ENCODE measurements at regions not wholly inside any gene's neighbourhood (a gene's known extent, or its start where the extent isn't known, plus 50 kb on each side); places are given as distances from the start of the nearest gene placed in this dataset.

- no peaks in the 10 kb centered on the region for H3K9me3 Mint-ChIP-seq
- H3K36me3 Mint-ChIP-seq, result no peaks in the 10 kb centered on the region
- no peaks in the 10 kb centered on the region for H3K27me3 Mint-ChIP-seq (ENCODE audit: low read depth)
- no peak for TF ChIP-seq CTCF (IDR thresholded peaks at IDR 0.05; ENCODE audit: unreplicated experiment)
- peaks cover 2% of the 10 kb centered on the region for H3K4me1 Mint-ChIP-seq
- no peak for DNase-seq (ENCODE audit: low spot score in 2 of 2, unreplicated experiment in 2 of 2)
- no peak overlapping the region for H3K4me3 Mint-ChIP-seq
- no peak overlapping the region for H3K27ac Mint-ChIP-seq
Measured at GRCh38 chr4:145289403-145290076, 109.2 kb upstream of the OTUD4 start.

GRCh38 chr4:145287351-145287750 is 107.0 kb upstream of the OTUD4 start:
- H3K9me3 Mint-ChIP-seq, result no peaks in the 10 kb centered on the region
- TF ChIP-seq CTCF (IDR thresholded peaks at IDR 0.05; ENCODE audit: unreplicated experiment), result no peak

GRCh38 chr4:145285928-145286327 is 105.5 kb upstream of the OTUD4 start:
- no peaks in the 10 kb centered on the region for H3K36me3 Mint-ChIP-seq
- no peaks in the 10 kb centered on the region for H3K4me1 Mint-ChIP-seq
- no peak for DNase-seq (ENCODE audit: low spot score in 2 of 2, unreplicated experiment in 2 of 2)
- H3K4me3 Mint-ChIP-seq, result no peak overlapping the region
- H3K9me3 Mint-ChIP-seq, result no peaks in the 10 kb centered on the region
- no peak for TF ChIP-seq CTCF (IDR thresholded peaks at IDR 0.05; ENCODE audit: unreplicated experiment)
- H3K27ac Mint-ChIP-seq, result no peak overlapping the region
- no peaks in the 10 kb centered on the region for H3K27me3 Mint-ChIP-seq (ENCODE audit: low read depth)

More at GRCh38 chr4:145287351-145287750, 107.0 kb upstream of the OTUD4 start:
- Mint-ChIP-seq H3K36me3 (no peaks in the 10 kb centered on the region), H3K4me3 (no peak overlapping the region), H3K4me1 (no peaks in the 10 kb centered on the region), H3K27me3 (ENCODE audit: low read depth) (no peaks in the 10 kb centered on the region), H3K27ac (no peak overlapping the region)
- no peak for DNase-seq (ENCODE audit: low spot score in 2 of 2, unreplicated experiment in 2 of 2)

GRCh38 chr4:145283909-145284308 is 103.5 kb upstream of the OTUD4 start:
- no peak overlapping the region for H3K4me3 Mint-ChIP-seq

GRCh38 chr4:145281951-145282350 is 101.6 kb upstream of the OTUD4 start:
- TF ChIP-seq CTCF (IDR thresholded peaks at IDR 0.05; ENCODE audit: unreplicated experiment), result no peak
- Mint-ChIP-seq H3K27ac (no peak overlapping the region), H3K36me3 (no peaks in the 10 kb centered on the region), H3K4me1 (peaks cover 15% of the 10 kb centered on the region), H3K4me3 (no peak overlapping the region), H3K9me3 (no peaks in the 10 kb centered on the region), H3K27me3 (ENCODE audit: low read depth) (no peaks in the 10 kb centered on the region)
- DNase-seq (ENCODE audit: low spot score in 2 of 2, unreplicated experiment in 2 of 2), result no peak

More at GRCh38 chr4:145283909-145284308, 103.5 kb upstream of the OTUD4 start:
- no peak for TF ChIP-seq CTCF (IDR thresholded peaks at IDR 0.05; ENCODE audit: unreplicated experiment)
- H3K27ac Mint-ChIP-seq, result no peak overlapping the region
- no peaks in the 10 kb centered on the region for H3K36me3 Mint-ChIP-seq
- no peak for DNase-seq (ENCODE audit: low spot score in 2 of 2, unreplicated experiment in 2 of 2)
- H3K27me3 Mint-ChIP-seq (ENCODE audit: low read depth), result no peaks in the 10 kb centered on the region
- H3K4me1 Mint-ChIP-seq, result peaks cover 12% of the 10 kb centered on the region
- no peaks in the 10 kb centered on the region for H3K9me3 Mint-ChIP-seq
